Esophagus squamous epithelium (tissue), 4 donors: ENCODE measurements at regions not wholly inside any gene's neighbourhood (a gene's known extent, or its start where the extent isn't known, plus 50 kb on each side); places are given as distances from the start of the nearest gene placed in this dataset.

Source experiments
- POLR2A ChIP-seq, 4 donors: fragments of 450-650 bp; IDR thresholded peaks; one replicate each; pipeline ENCODE4 v1.6.1; 2017; ENCODE audit warnings: antibody characterized with exemption in 4 of 4, mild to moderate bottlenecking in 4 of 4, moderate library complexity in 3 of 4
- TF ChIP-seq, protein P1 (sequence below), 6 experiments: fragments of 450-650 bp in 4 of 6; fragments of 200-600 bp in 2 of 6; sonication (generic) in 2 of 6; IDR thresholded peaks; one replicate each; pipeline ENCODE4 v1.5.1; 2016 to 2019; ENCODE audit warnings: antibody characterized with exemption in 6 of 6, mild to moderate bottlenecking in 4 of 6, moderate library complexity in 4 of 6

DNA sequence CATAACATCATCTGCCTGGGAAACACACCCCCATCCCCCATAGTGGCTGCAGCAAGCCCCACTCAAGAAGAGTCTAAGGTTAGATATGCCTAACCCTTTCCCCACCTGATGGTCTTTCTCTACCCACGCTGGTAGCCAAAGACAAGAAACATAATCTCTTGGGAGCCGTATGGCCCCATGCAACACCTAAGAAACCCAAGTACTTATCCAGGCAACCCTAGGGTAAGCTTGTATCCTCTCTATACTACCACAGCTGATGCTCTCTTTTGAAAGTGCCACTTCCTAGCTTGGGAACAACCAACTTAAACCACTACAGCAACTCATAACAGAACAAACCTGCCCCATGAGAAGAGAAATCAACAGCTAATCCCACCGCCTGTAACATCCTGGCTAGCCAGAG lies 161.1 kb downstream of the MSN start:
- TF ChIP-seq, protein P1, sequence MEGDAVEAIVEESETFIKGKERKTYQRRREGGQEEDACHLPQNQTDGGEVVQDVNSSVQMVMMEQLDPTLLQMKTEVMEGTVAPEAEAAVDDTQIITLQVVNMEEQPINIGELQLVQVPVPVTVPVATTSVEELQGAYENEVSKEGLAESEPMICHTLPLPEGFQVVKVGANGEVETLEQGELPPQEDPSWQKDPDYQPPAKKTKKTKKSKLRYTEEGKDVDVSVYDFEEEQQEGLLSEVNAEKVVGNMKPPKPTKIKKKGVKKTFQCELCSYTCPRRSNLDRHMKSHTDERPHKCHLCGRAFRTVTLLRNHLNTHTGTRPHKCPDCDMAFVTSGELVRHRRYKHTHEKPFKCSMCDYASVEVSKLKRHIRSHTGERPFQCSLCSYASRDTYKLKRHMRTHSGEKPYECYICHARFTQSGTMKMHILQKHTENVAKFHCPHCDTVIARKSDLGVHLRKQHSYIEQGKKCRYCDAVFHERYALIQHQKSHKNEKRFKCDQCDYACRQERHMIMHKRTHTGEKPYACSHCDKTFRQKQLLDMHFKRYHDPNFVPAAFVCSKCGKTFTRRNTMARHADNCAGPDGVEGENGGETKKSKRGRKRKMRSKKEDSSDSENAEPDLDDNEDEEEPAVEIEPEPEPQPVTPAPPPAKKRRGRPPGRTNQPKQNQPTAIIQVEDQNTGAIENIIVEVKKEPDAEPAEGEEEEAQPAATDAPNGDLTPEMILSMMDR (IDR thresholded peaks at IDR 0.05): no peak
- TF ChIP-seq POLR2A (IDR thresholded peaks at IDR 0.05): no peak
